ENCODE measurements at regions not wholly inside any gene's neighbourhood (a gene's known extent, or its start where the extent isn't known, plus 50 kb on each side); places are given as distances from the start of the nearest gene placed in this dataset.

DNA sequence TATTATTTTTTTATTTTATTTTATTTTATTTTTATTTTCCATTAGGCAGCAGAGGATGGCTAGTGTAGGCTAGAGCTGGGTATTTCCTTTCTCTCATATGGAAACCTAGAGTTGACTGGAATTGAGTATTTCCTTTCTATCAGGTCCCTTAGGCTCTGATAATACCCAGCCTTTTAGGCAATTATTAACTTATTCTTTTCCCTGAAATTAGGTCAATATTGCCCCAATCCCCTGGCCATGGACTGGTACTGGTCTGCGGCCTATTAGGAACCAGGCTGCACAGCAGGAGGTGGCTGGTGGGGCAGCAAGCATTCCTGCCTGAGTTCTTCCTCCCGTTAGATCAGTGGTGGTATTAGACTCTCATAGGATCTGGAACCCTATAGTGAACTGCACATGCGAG, 632.2 kb downstream of the TENT5A start:
- TF ChIP-seq, protein P1, sequence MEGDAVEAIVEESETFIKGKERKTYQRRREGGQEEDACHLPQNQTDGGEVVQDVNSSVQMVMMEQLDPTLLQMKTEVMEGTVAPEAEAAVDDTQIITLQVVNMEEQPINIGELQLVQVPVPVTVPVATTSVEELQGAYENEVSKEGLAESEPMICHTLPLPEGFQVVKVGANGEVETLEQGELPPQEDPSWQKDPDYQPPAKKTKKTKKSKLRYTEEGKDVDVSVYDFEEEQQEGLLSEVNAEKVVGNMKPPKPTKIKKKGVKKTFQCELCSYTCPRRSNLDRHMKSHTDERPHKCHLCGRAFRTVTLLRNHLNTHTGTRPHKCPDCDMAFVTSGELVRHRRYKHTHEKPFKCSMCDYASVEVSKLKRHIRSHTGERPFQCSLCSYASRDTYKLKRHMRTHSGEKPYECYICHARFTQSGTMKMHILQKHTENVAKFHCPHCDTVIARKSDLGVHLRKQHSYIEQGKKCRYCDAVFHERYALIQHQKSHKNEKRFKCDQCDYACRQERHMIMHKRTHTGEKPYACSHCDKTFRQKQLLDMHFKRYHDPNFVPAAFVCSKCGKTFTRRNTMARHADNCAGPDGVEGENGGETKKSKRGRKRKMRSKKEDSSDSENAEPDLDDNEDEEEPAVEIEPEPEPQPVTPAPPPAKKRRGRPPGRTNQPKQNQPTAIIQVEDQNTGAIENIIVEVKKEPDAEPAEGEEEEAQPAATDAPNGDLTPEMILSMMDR (IDR thresholded peaks at IDR 0.05), result no peak
- TF ChIP-seq, protein P2, sequence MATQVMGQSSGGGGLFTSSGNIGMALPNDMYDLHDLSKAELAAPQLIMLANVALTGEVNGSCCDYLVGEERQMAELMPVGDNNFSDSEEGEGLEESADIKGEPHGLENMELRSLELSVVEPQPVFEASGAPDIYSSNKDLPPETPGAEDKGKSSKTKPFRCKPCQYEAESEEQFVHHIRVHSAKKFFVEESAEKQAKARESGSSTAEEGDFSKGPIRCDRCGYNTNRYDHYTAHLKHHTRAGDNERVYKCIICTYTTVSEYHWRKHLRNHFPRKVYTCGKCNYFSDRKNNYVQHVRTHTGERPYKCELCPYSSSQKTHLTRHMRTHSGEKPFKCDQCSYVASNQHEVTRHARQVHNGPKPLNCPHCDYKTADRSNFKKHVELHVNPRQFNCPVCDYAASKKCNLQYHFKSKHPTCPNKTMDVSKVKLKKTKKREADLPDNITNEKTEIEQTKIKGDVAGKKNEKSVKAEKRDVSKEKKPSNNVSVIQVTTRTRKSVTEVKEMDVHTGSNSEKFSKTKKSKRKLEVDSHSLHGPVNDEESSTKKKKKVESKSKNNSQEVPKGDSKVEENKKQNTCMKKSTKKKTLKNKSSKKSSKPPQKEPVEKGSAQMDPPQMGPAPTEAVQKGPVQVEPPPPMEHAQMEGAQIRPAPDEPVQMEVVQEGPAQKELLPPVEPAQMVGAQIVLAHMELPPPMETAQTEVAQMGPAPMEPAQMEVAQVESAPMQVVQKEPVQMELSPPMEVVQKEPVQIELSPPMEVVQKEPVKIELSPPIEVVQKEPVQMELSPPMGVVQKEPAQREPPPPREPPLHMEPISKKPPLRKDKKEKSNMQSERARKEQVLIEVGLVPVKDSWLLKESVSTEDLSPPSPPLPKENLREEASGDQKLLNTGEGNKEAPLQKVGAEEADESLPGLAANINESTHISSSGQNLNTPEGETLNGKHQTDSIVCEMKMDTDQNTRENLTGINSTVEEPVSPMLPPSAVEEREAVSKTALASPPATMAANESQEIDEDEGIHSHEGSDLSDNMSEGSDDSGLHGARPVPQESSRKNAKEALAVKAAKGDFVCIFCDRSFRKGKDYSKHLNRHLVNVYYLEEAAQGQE (IDR thresholded peaks at IDR 0.05; ENCODE audit: insufficient read depth in 1 of 2, low read depth in 2 of 2, low read length in 1 of 2), result no peak
- no peak for TF ChIP-seq POLR2AphosphoS5 (IDR thresholded peaks at IDR 0.05; ENCODE audit: low read depth, low read length)
- TF ChIP-seq TCF7L2 (IDR thresholded peaks at IDR 0.05; ENCODE audit: low read depth, low read length), result no peak
